GM12872 (cell line): ENCODE measurements at regions not wholly inside any gene's neighbourhood (a gene's known extent, or its start where the extent isn't known, plus 50 kb on each side); places are given as distances from the start of the nearest gene placed in this dataset.

Experiments
- CTCF ChIP-seq: IDR thresholded peaks from 3 replicates; pipeline ENCODE4 v1.5.1; 2011; ENCODE audit warnings: low read depth, mild to moderate bottlenecking, low read length, moderate library complexity; ENCODE audit not compliant: insufficient read depth

DNA sequence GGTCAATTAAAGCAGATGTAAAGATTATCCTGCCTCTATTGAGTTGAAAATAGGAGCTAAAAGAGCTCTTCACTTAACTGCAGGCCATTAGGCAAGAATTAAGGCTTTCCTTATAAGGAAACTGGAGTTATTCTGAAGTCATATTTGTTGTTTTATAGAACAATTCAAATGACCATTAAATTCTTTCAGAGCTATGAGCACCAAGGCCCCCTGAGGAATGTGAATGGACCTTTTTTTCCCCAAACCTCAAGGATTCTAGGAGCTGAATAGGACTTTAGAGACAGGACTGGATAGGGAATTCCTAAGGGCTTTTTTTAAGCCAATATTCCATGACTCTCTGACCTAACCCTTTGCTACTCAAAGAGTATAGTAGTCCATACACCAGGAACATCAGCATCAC is 565.7 kb upstream of the BTBD3 start:
- TF ChIP-seq CTCF = no peak

GRCh38 chr20:11354846-11355245 is 562.8 kb upstream of the BTBD3 start:
- TF ChIP-seq CTCF = no peak

DNA sequence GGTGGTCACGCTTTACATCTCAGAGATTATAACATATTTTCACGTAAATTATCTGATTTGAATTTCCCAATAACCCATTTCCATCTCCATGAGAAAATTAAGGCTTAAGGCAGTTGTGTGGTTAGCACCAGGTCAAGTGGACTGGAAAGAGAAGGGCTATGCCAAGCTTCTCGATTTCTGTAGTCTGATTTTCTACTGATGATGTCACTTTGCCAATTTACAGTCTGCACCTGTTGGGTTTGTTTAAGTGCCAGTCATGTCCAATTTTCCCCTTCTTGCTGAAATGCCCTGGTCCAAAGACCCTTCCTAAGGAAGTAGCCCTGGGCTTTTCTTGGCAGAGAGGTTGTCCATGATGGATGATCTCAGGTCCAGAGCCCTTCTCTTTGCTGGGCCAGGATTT is 562.3 kb upstream of the BTBD3 start:
- TF ChIP-seq CTCF = no peak

GRCh38 chr20:11356061-11356460 is 561.6 kb upstream of the BTBD3 start:
- TF ChIP-seq CTCF = no peak

GRCh38 chr20:11362450-11362849 is 555.2 kb upstream of the BTBD3 start:
- no peak for TF ChIP-seq CTCF

- no peak for TF ChIP-seq CTCF
These were observed 553.0 kb upstream of the BTBD3 start for GRCh38 chr20:11364736-11365135.

GRCh38 chr20:11366660-11367059 is 551.0 kb upstream of the BTBD3 start:
- TF ChIP-seq CTCF = no peak

DNA sequence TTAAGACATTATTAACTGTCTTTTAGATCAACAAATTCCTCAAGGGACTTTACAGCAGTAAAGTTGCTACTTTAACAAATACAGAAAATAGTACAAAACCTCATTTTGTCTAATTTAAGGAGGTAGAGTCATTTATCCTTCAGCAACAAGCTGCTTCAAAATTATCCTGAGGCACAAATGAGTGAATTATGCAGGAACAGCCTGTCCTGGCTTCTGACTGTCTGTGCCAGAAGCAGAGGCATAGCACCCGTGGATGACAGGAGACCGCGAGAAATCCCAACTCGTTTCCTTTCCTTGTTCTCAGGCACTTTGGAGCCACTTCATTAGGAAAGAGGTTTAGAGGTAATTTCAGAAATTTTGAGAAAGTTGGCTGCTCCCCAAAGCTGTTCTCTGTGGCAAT is 549.2 kb upstream of the BTBD3 start:
- no peak for TF ChIP-seq CTCF
